ENCODE measurements at regions not wholly inside any gene's neighbourhood (a gene's known extent, or its start where the extent isn't known, plus 50 kb on each side); places are given as distances from the start of the nearest gene placed in this dataset.

DNA sequence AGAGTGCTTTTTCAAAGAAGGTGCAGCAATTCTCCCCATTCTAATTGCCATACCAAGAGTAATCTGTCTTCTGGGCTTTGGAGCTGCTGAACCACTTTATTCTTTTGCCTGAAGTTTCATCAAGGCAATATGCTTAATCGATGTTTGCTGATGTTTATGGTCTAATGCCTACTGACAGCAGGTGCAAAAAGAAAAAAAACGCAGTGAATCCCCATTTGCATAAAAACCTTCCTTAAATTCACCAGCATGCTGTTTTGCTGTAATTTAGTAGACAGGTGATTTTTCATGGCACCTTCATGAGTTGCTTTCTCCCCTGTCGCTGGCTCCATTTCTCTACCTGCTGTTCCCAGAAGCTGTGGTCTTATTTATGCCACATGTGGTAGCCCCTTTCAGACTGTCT, 83.1 kb upstream of the MAST4 start:
- TF ChIP-seq, protein P1, sequence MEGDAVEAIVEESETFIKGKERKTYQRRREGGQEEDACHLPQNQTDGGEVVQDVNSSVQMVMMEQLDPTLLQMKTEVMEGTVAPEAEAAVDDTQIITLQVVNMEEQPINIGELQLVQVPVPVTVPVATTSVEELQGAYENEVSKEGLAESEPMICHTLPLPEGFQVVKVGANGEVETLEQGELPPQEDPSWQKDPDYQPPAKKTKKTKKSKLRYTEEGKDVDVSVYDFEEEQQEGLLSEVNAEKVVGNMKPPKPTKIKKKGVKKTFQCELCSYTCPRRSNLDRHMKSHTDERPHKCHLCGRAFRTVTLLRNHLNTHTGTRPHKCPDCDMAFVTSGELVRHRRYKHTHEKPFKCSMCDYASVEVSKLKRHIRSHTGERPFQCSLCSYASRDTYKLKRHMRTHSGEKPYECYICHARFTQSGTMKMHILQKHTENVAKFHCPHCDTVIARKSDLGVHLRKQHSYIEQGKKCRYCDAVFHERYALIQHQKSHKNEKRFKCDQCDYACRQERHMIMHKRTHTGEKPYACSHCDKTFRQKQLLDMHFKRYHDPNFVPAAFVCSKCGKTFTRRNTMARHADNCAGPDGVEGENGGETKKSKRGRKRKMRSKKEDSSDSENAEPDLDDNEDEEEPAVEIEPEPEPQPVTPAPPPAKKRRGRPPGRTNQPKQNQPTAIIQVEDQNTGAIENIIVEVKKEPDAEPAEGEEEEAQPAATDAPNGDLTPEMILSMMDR (IDR thresholded peaks at IDR 0.05), result no peak
- no peak for TF ChIP-seq POLR2A (IDR thresholded peaks at IDR 0.05)

Measured in ovary (tissue), 3 donors.